Progenitor cell of endocrine pancreas (in vitro differentiated cells): ENCODE measurements at regions not wholly inside any gene's neighbourhood (a gene's known extent, or its start where the extent isn't known, plus 50 kb on each side); places are given as distances from the start of the nearest gene placed in this dataset.

Source experiments
- DNase-seq: peaks from one replicate; pipeline ENCODE4 v3.0.0; 2021; ENCODE audit warnings: low spot score; ENCODE audit not compliant: unreplicated experiment
- H3K27ac Mint-ChIP-seq: 2 replicates; pipeline ENCODE4 v1.8.0; 2021; ENCODE audit warnings: mild to moderate bottlenecking, moderate library complexity, mixed read lengths
- H3K27me3 Mint-ChIP-seq: 2 replicates; pipeline ENCODE4 v1.8.0; 2021; ENCODE audit warnings: mixed read lengths
- H3K36me3 Mint-ChIP-seq: 2 replicates; pipeline ENCODE4 v1.8.0; 2022; ENCODE audit warnings: mixed read lengths; ENCODE audit not compliant: insufficient read depth
- H3K4me1 Mint-ChIP-seq: 2 replicates; pipeline ENCODE4 v1.8.0; 2021; ENCODE audit warnings: low read depth, mixed read lengths
- H3K4me3 Mint-ChIP-seq: 2 replicates; pipeline ENCODE4 v1.8.0; 2021; ENCODE audit warnings: low read depth, mild to moderate bottlenecking, moderate library complexity, mixed read lengths
- H3K9me3 Mint-ChIP-seq: 2 replicates; pipeline ENCODE4 v1.8.0; 2021; ENCODE audit warnings: low read depth, mixed read lengths
- TF ChIP-seq, protein P1 (sequence below): fragments of 200-600 bp; sonication (generic); IDR thresholded peaks from one replicate; pipeline ENCODE4 v1.5.0; 2021; ENCODE audit warnings: antibody characterized with exemption, mild to moderate bottlenecking; ENCODE audit not compliant: unreplicated experiment

DNA sequence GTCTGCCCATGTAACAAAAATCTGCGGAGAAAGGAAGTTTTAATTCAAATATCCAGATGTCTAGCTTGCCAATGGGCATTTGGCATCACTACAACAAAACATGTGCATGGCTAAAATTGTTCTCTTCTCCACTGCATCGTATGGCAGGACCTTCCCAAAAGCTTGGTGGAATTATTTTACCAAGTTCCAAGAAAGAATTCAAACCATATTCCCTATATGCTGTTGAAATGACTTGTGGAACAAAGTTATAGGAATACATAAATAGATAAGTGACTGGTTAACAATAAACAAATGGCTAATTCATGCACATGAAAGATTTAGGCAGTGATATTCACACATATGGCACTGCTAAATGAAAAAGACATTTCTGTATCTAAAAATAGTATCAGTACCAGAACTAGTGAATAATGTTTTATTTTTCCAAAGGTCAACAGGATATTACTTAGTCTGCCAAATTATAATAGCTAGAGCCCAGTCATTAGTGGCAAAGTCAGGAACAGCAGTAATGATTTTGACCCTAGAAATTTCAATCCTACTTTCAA is 425.4 kb upstream of the VRK2 start:
- DNase-seq: no peak
- Mint-ChIP-seq H3K4me1 (peaks cover 2% of the 10 kb centered on the region), H3K27me3 (no peaks in the 10 kb centered on the region), H3K9me3 (no peaks in the 10 kb centered on the region), H3K36me3 (no peaks in the 10 kb centered on the region), H3K27ac (no peak overlapping the region), H3K4me3 (no peak overlapping the region)
- TF ChIP-seq, protein P1, sequence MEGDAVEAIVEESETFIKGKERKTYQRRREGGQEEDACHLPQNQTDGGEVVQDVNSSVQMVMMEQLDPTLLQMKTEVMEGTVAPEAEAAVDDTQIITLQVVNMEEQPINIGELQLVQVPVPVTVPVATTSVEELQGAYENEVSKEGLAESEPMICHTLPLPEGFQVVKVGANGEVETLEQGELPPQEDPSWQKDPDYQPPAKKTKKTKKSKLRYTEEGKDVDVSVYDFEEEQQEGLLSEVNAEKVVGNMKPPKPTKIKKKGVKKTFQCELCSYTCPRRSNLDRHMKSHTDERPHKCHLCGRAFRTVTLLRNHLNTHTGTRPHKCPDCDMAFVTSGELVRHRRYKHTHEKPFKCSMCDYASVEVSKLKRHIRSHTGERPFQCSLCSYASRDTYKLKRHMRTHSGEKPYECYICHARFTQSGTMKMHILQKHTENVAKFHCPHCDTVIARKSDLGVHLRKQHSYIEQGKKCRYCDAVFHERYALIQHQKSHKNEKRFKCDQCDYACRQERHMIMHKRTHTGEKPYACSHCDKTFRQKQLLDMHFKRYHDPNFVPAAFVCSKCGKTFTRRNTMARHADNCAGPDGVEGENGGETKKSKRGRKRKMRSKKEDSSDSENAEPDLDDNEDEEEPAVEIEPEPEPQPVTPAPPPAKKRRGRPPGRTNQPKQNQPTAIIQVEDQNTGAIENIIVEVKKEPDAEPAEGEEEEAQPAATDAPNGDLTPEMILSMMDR: no peak

DNA sequence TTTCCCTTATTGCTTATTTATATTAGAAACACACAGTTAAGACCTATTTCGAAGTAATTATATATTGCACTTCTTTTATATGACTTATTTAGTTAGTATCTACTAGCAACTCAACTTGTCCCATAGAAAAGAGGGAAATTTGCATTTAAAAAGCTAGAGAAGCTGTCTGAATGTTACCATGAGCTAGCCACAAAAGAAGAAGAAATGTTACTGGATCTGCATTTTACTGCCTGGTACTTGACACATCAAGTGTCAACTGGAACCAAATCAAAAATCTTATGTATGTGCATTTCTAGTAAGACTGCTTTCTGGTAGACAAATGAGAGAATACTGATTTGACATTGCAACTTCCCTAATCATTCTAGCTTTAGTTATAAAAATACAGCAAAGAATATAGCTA is 424.6 kb upstream of the VRK2 start:
- H3K27ac Mint-ChIP-seq: no peak overlapping the region
- H3K4me3 Mint-ChIP-seq: no peak overlapping the region
- peaks cover 2% of the 10 kb centered on the region for H3K4me1 Mint-ChIP-seq
- H3K36me3 Mint-ChIP-seq: no peaks in the 10 kb centered on the region
- no peaks in the 10 kb centered on the region for H3K9me3 Mint-ChIP-seq
- no peak for DNase-seq
- H3K27me3 Mint-ChIP-seq: no peaks in the 10 kb centered on the region
- TF ChIP-seq, protein P1: no peak

DNA sequence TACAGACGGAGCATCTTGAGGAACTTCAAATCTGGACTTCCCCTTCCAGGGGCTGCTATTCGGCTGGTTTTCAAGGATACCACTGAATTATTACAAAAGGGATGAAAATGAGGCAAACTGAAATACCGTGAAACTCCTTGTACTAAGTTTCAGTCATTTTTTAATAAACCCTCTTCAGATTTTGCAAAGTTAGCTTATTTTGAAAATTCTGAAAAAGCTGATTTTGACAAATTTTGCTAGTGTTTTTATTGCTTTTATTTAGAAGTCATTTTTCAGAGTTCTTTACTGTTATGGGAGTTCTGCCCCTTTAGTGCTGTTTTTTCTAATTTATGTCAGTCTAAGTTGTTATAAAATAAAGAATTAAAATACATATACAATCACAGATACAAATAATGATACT is 390.4 kb upstream of the VRK2 start:
- Mint-ChIP-seq H3K36me3 (no peaks in the 10 kb centered on the region), H3K27me3 (no peaks in the 10 kb centered on the region), H3K9me3 (peaks cover 16% of the 10 kb centered on the region), H3K4me3 (no peak overlapping the region), H3K27ac (no peak overlapping the region), H3K4me1 (no peaks in the 10 kb centered on the region)
- no peak for DNase-seq
- TF ChIP-seq, protein P1: no peak

DNA sequence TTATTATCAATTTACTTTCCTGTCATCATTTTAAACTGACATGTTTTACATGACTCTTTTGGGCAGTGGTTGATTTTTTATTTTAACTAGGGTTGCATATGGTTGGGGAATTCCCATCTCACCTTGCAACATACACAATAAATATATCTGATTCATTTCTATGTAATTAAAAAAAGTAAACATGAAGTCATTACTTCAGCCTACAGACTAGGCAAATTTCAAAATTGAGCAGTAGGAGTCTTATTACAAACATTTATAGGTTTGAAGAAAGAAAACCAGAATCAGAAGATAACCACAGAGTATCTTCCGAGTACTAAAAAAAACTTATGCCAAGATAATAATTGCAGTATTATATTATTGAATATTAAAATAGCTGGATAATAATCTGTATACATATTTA is 377.0 kb upstream of the VRK2 start:
- H3K9me3 Mint-ChIP-seq: no peaks in the 10 kb centered on the region
- no peaks in the 10 kb centered on the region for H3K4me1 Mint-ChIP-seq

DNA sequence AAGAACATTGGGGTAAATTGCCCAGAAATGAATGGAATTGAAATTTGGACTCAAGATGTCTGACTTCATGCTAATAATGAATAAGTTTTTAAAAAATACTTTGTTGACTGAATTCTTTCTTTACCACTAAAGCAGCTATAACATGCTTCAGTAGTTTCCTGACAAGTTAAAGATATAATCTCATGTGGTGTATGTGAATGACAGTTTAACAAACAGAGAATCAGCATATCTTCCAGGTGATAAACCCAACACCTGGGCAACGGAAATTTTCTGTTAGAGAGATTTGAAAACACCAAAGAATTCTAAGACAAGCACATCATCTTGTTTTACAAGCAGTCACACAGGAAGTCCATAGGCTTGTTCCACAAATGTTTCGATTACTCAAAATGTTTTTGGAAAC is 372.6 kb upstream of the VRK2 start:
- TF ChIP-seq, protein P1: no peak
- no peaks in the 10 kb centered on the region for H3K4me1 Mint-ChIP-seq
- no peaks in the 10 kb centered on the region for H3K27me3 Mint-ChIP-seq
- no peak overlapping the region for H3K27ac Mint-ChIP-seq
- H3K4me3 Mint-ChIP-seq: no peak overlapping the region
- DNase-seq: no peak
- no peaks in the 10 kb centered on the region for H3K9me3 Mint-ChIP-seq
- H3K36me3 Mint-ChIP-seq: no peaks in the 10 kb centered on the region

More for the DNA sequence above, 377.0 kb upstream of the VRK2 start:
- H3K4me3 Mint-ChIP-seq: no peak overlapping the region
- H3K36me3 Mint-ChIP-seq: no peaks in the 10 kb centered on the region
- TF ChIP-seq, protein P1: no peak
- DNase-seq: no peak
- H3K27me3 Mint-ChIP-seq: no peaks in the 10 kb centered on the region
- no peak overlapping the region for H3K27ac Mint-ChIP-seq
